GM12878 (cell line): ENCODE measurements at regions not wholly inside any gene's neighbourhood (a gene's known extent, or its start where the extent isn't known, plus 50 kb on each side); places are given as distances from the start of the nearest gene placed in this dataset.

ENCODE experiments used
- ATAC-seq: fragments of 200-7000 bp; cut with Tn5 transposase; 3 replicates; pipeline ENCODE4 v1.9.1; 2020; ENCODE audit warnings: mild to moderate bottlenecking, moderate library complexity
- BruUV-seq: library from RNA; stranded (reverse); fragments of 400-500 nt; replicated peaks from 2 replicates; lab custom pipeline; 2021; lab: Mats Ljungman, UMichigan
- CTCF ChIA-PET: fragments of 300-600 bp; sonication (Branson Sonifier 250); formaldehyde crosslinking; extraction: SDS; loops from one replicate; lab custom pipeline; 2021; ENCODE audit warnings: inconsistent platforms; lab: Yijun Ruan, JAX
- POLR2A ChIA-PET: fragments of 350-600 bp; formaldehyde crosslinking; extraction: SDS; loops from one replicate; lab custom pipeline; 2021; ENCODE audit warnings: inconsistent platforms; lab: Charles Lee
- RAD21 ChIA-PET: fragments of 300-600 bp; sonication (Branson Sonifier 250); formaldehyde crosslinking; loops from one replicate; lab custom pipeline; 2023; ENCODE audit warnings: antibody characterized with exemption; ENCODE audit not compliant: unreplicated experiment; lab: Charles Lee
- SMC1A ChIA-PET: fragments of 300-600 bp; sonication (Branson Sonifier 250); formaldehyde crosslinking; loops from one replicate; lab custom pipeline; 2023; ENCODE audit not compliant: unreplicated experiment, uncharacterized antibody; lab: Charles Lee
- DNase-seq: peaks from one replicate; pipeline ENCODE4 v3.0.0-alpha.2; 2011; ENCODE audit warnings: low read depth, low spot score
- FAIRE-seq: peaks from 3 replicates; lab custom pipeline; 2011; peaks lifted over from hg19 to GRCh38; lab: Jason Lieb, UNC
- H2AFZ ChIP-seq: 2 replicates; pipeline ENCODE4 v1.6.0; 2011; ENCODE audit warnings: low read depth, low read length, control low read depth; ENCODE audit not compliant: control insufficient read depth
- H3K27ac ChIP-seq: 2 replicates; pipeline ENCODE4 v1.5.1; 2011; ENCODE audit warnings: control low read depth; ENCODE audit not compliant: control insufficient read depth, insufficient read depth
- H3K27me3 ChIP-seq, 2 experiments: replicated peaks in 1 of 2; 2 replicates each; pipeline versions ENCODE4 v1.6.0 to v1.6.1; 2011; ENCODE audit warnings: low read length in 1 of 2; ENCODE audit not compliant: control insufficient read depth in 2 of 2, insufficient read depth in 2 of 2
- H3K36me3 ChIP-seq, 2 experiments: 2 replicates each; pipeline ENCODE4 v1.5.1; 2011; ENCODE audit warnings: low read length in 1 of 2; ENCODE audit not compliant: control insufficient read depth in 2 of 2, insufficient read depth in 2 of 2
- H3K4me1 ChIP-seq: 2 replicates; pipeline ENCODE4 v1.6.1; 2011; ENCODE audit warnings: mild to moderate bottlenecking, low read length, moderate library complexity, mixed read lengths; ENCODE audit not compliant: control insufficient read depth, insufficient read depth
- H3K4me2 ChIP-seq: 2 replicates; pipeline ENCODE4 v1.6.0; 2011; ENCODE audit warnings: control low read depth; ENCODE audit not compliant: control insufficient read depth, insufficient read depth
- H3K4me3 ChIP-seq: fragments of 200-600 bp; sonication (generic); 2 replicates; pipeline ENCODE4 v1.5.1; 2016
- H3K79me2 ChIP-seq: 2 replicates; pipeline ENCODE4 v1.6.0; 2011; ENCODE audit warnings: low read length; ENCODE audit not compliant: control insufficient read depth, insufficient read depth
- H3K9ac ChIP-seq: 2 replicates; pipeline ENCODE4 v1.8.0; 2011; ENCODE audit warnings: low read length, control low read depth, mixed read lengths; ENCODE audit not compliant: control insufficient read depth, insufficient read depth
- H3K9me3 ChIP-seq: replicated peaks from 3 replicates; pipeline ENCODE4 v1.5.1; 2011; ENCODE audit warnings: mild to moderate bottlenecking, low read length; ENCODE audit not compliant: control insufficient read depth, insufficient read depth
- H4K20me1 ChIP-seq: 2 replicates; pipeline ENCODE4 v1.6.0; 2011; ENCODE audit not compliant: control insufficient read depth, insufficient read depth
- ATF2 ChIP-seq: IDR thresholded peaks from 2 replicates; pipeline ENCODE4 v1.6.1; 2012; ENCODE audit warnings: low read length, inconsistent platforms
- ATF7 ChIP-seq: fragments of 450-650 bp; IDR thresholded peaks from 2 replicates; pipeline ENCODE4 v1.6.1; 2016; ENCODE audit warnings: low read depth, mild to moderate bottlenecking
- BCL11A ChIP-seq: IDR thresholded peaks from 2 replicates; pipeline ENCODE4 v1.6.1; 2011; ENCODE audit warnings: low read depth, low read length
- HDAC6 ChIP-seq: fragments of 200-600 bp; sonication (generic); IDR thresholded peaks from one replicate; pipeline ENCODE4 v1.8.0; 2017; ENCODE audit warnings: antibody characterized with exemption; ENCODE audit not compliant: unreplicated experiment
- KDM1A ChIP-seq: fragments of 200-600 bp; sonication (generic); IDR thresholded peaks from 2 replicates; pipeline ENCODE4 v1.6.1; 2016; ENCODE audit warnings: borderline replicate concordance
- LARP7 ChIP-seq: fragments of 450-650 bp; IDR thresholded peaks from 2 replicates; pipeline ENCODE4 v1.6.1; 2017; ENCODE audit warnings: mild to moderate bottlenecking
- NBN ChIP-seq: fragments of 450-650 bp; IDR thresholded peaks from 2 replicates; pipeline ENCODE4 v1.6.1; 2016
- NR2C1 ChIP-seq: fragments of 450-650 bp; IDR thresholded peaks from 2 replicates; pipeline ENCODE4 v1.6.1; 2017; ENCODE audit warnings: antibody characterized with exemption, mild to moderate bottlenecking, moderate library complexity
- PAX8 ChIP-seq: fragments of 450-650 bp; IDR thresholded peaks from 2 replicates; pipeline ENCODE4 v1.6.1; 2017; ENCODE audit warnings: mild to moderate bottlenecking, moderate library complexity
- REST ChIP-seq: IDR thresholded peaks from 2 replicates; pipeline ENCODE4 v1.6.1; 2012; ENCODE audit warnings: mild to moderate bottlenecking, low read depth, low read length
- SMC3 ChIP-seq: IDR thresholded peaks from 2 replicates; pipeline ENCODE4 v1.6.1; 2011; ENCODE audit warnings: low read length, improper control_type of control experiment, borderline replicate concordance
- SUZ12 ChIP-seq: fragments of 200-600 bp; sonication (generic); IDR thresholded peaks from one replicate; pipeline ENCODE4 v1.6.1; 2018; ENCODE audit warnings: antibody characterized with exemption, mild to moderate bottlenecking; ENCODE audit not compliant: unreplicated experiment
- ZBED1 ChIP-seq: IDR thresholded peaks from 2 replicates; pipeline ENCODE4 v1.6.1; 2016; ENCODE audit warnings: borderline replicate concordance
- ZNF207 ChIP-seq: fragments of 450-650 bp; IDR thresholded peaks from 2 replicates; pipeline ENCODE4 v1.6.1; 2014; ENCODE audit warnings: antibody characterized with exemption, mild to moderate bottlenecking, borderline replicate concordance
- ZNF24 ChIP-seq: fragments of 450-650 bp; IDR thresholded peaks from 2 replicates; pipeline ENCODE4 v1.6.1; 2017; ENCODE audit warnings: antibody characterized with exemption, mild to moderate bottlenecking
- WGBS: methylation state at CpG from one replicate; pipeline ENCODE4 v1.1.6; 2016; ENCODE audit warnings: low lambda C conversion rate; ENCODE audit not compliant: insufficient replicate concordance, insufficient coverage; ENCODE audit errors: missing lambda C conversion rate; 5-methylcytosine and 5-hydroxymethylcytosine counted together
- in situ Hi-C: fragments of 300-500 bp; cut with MboI; formaldehyde crosslinking; loops from 9 replicates; pipeline ENCODE4 v1.14.3; 2018; ENCODE audit warnings: mixed read lengths
- intact Hi-C: fragments of 100-400 bp; cut with micrococcal nuclease; formaldehyde crosslinking; loops from one replicate; pipeline ENCODE4 v1.14.2; 2022; ENCODE audit not compliant: unreplicated experiment

- no peak for FAIRE-seq
Observed at GRCh38 chr18:25880441-25880840, 210.0 kb downstream of the SS18 start.

More at GRCh38 chr18:25880441-25880840, 210.0 kb downstream of the SS18 start:
- Histone ChIP-seq H3K4me3 (no peak overlapping the region), H3K9ac (no peak overlapping the region), H3K4me1 (no peaks in the 10 kb centered on the region), H3K4me2 (no peak overlapping the region), H4K20me1 (no peaks in the 10 kb centered on the region), H3K79me2 (no peaks in the 10 kb centered on the region), H3K9me3 (no peaks in the 10 kb centered on the region), H3K27me3 (no peaks in the 10 kb centered on the region), H2AFZ (no peak overlapping the region), H3K36me3 (no peaks in the 10 kb centered on the region), H3K27ac (no peak overlapping the region)
- ChIA-PET POLR2A (no interaction called here), SMC1A (interaction anchor here (0.8 to 1.0 kb wide), 2 partner anchors 13 kb away, joined by 3 read pairs; no protein-coding TSS in a partner anchor), CTCF (interaction anchor here (0.8 kb wide), 1 partner anchor 13 kb away, joined by 3 read pairs; no protein-coding TSS in a partner anchor), RAD21 (no interaction called here)
- intact Hi-C loops (no loop called here), in situ Hi-C loops (no loop called here)
- WGBS, result 34% methylated on average over 3 of the region's 3 CpGs
- BruUV-seq, result no TSS peak
- ATAC-seq (no peak), DNase-seq (no peak)
- no peak for TF ChIP-seq BCL11A
- no peak for TF ChIP-seq SMC3
- TF ChIP-seq NBN, result no peak
- no peak for TF ChIP-seq NR2C1
- TF ChIP-seq KDM1A, result no peak
- no peak for TF ChIP-seq ZNF207
- TF ChIP-seq ATF2, result no peak
- no peak for TF ChIP-seq ZBED1
- no peak for TF ChIP-seq LARP7
- no peak for TF ChIP-seq ATF7
- no peak for TF ChIP-seq SUZ12
- TF ChIP-seq REST, result no peak
- TF ChIP-seq ZNF24, result no peak
- TF ChIP-seq PAX8, result no peak
- no peak for TF ChIP-seq HDAC6
